GM19397 (cell line): ENCODE measurements at regions not wholly inside any gene's neighbourhood (a gene's known extent, or its start where the extent isn't known, plus 50 kb on each side); places are given as distances from the start of the nearest gene placed in this dataset.
A peak's percentile ranks its signal among the peaks of the same experiment; 100 is the strongest.

Experiments used
- ATAC-seq: cut with Tn5 transposase; IDR thresholded peaks from one replicate; pipeline ENCODE4 v1.9.1; 2021; ENCODE audit warnings: mild to moderate bottlenecking, moderate library complexity; ENCODE audit not compliant: unreplicated experiment

GRCh38 chr14:33871394-33871793, 79.5 kb downstream of the EGLN3 start:
- ATAC-seq = no peak

GRCh38 chr14:33866425-33867088, 84.3 kb downstream of the EGLN3 start:
- no peak for ATAC-seq

- ATAC-seq = no peak
Observed at GRCh38 chr14:33862261-33862802, 88.5 kb downstream of the EGLN3 start.

GRCh38 chr14:33859306-33859705, 91.6 kb downstream of the EGLN3 start:
- peak; percentile 10 for ATAC-seq

- no peak for ATAC-seq
Observed at GRCh38 chr14:33857650-33858049, 93.2 kb downstream of the EGLN3 start.

- no peak for ATAC-seq
Observed at GRCh38 chr14:33855672-33856071, 95.2 kb downstream of the EGLN3 start.
